Glomerular visceral epithelial cell (primary cell): ENCODE measurements at regions not wholly inside any gene's neighbourhood (a gene's known extent, or its start where the extent isn't known, plus 50 kb on each side); places are given as distances from the start of the nearest gene placed in this dataset.

Experiments used
- DNase-seq: peaks from one replicate; pipeline ENCODE4 v3.0.0-alpha.2; 2016; ENCODE audit errors: extremely low spot score

DNA sequence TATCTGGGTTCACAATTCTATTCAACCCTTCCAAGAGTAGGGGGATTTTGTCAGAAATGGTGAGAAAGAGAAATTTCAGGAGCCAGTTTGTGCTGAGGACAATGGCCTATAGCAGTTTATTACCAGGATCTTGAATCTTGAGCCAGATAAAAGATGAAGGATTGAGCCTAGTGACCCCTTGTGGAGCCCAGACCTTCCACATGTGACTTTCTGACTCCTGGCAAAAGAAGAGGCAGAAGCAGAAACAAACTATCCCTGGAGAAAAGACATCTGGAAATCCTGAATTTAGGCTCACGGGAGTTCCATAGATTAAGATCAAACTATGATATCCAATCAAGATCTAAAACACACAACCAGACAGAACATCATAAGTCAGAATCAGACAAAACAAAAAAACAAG is 60.9 kb upstream of the CHRM2 start:
- DNase-seq: no peak

DNA sequence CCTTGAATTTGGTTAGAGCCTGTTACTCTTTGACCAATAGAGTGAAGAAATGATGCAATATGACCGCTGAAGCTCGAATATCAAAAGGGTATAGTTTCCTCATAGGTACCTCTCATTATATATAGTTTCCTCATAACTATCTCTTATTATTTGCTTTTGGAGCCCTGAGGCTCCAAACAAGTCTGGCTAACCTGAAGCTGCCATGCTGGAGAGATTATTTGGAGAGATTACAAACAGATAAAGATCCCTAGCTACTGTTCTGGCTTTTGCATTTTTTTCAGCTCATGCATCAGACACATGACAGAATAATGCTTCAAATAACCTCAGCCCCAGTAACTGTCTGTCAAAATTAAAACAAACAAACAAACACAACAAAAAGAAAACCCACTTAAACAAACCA is 65.4 kb upstream of the CHRM2 start:
- no peak for DNase-seq

DNA sequence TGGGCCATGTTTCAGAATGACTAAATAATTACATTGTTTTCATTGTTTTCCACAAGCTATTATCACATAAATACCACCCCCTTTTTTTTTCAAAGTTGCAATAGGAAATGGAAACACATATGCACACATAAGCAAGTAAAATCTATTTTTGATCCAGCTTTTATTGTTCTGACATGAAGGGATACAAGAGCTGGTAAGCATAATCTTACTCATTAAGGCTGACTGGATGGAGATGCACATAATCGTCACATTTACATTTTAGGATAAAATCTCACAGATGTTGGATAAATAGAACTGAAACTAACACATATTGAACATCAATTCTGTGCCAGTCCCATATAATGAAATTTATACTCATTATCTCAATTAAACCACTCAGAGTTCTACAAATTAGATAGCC is 84.5 kb upstream of the CHRM2 start:
- DNase-seq: no peak

DNA sequence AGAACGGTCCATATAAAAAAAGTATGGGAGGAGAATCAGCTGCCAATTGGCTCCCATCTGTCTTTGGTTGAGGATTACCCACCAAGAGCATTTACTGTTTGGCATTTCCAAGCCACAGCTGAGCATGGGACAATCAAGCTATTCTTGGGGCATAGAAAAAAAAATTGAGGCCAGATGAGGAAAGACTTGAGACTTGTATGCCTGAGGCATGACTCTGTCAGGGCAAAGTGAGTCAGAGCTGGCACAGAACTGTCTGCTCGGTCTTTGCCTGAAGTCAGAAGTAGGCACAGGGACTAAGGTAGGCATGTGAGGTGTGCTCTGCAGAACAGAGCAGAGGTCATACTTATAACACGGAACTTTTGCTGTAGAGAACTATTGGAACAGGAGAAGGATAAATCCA is 126.5 kb upstream of the CHRM2 start:
- peak; percentile 19 for DNase-seq

DNA sequence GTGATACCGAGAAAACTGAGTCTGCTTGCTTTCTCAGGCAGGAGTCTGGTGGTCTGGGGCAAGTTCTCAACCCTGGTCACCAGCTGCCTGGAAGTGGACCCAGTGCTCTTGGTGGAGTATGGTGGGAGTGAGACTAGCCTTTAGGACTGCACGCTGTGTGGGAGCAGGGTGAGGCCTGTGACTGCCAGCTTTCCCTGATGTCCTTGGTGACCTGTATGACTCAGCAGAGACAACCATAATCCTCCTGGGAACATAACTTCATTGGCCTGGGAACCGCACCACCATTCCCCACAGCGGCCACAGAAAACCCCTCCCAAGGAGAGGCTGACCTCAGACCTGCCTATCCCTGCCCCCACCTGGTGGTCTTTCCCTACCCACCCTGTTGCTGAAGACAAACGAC is 139.5 kb upstream of the CHRM2 start:
- no peak for DNase-seq

DNA sequence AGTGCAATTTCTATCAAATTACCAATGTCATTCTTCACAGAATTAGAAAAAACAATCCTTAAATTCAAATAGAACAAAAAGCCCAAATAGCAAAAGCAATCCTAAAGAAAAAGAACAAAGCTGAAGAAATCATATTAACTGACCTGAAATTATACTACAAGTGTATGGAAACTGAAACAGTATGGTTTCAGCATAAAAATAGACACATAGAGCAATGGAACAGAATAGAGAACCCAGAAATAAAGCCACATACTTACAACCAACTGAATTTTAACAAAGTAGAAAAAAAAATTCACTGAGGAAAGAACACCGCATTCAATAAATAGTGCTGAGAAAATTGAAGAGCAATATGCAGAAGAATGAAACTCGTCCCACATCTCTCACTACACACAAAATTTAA is 142.0 kb upstream of the CHRM2 start:
- no peak for DNase-seq

DNA sequence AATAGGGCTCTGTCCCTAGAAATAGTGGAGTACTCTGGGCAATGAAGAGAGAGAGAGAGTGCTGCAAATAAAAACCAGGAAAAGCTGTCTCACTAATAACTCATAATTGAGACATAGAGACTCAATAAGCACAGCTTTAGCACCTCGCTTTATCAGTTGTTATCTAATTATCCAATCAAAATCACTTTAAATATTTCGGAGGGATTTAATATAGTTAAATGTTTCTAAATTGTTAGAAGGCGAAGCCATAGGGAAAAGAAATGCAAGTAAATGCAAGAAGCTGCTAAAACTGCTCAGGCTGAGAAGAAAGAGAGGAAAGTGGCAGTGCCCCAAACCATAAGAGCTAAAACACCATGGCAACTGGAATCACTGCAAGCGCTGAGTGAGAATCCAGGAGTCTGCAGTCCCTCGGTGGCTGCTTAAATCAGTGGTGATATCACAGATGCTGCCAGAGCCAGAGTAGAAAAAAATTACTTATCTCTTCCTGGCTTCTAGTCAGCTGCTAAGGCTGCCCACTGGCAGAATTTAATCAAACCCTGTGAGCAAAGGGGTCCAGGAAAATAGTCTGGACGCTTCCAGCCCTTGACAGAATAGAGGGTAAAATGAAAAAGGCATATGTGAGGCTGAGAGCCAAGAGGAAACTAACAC is 150.4 kb upstream of the CHRM2 start:
- DNase-seq: no peak

DNA sequence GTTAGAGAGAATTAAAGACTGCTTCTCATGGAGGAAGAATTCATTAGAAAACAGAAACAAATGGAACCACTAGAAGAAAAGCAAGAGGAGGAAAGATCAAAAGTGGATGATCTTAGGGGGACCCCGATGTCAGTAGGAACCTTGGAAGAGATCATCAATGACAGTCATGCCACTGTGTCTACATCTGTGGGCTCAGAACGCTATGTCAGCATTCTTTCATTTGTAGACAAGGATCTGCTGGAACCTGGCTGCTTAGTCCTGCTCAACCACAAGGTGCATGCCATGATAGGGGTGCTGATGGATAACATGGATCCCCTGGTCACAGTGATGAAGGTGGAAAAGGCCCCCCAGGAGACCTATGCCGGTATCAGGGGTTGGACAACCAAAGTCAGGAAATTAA is 154.4 kb upstream of the CHRM2 start:
- DNase-seq: no peak

DNA sequence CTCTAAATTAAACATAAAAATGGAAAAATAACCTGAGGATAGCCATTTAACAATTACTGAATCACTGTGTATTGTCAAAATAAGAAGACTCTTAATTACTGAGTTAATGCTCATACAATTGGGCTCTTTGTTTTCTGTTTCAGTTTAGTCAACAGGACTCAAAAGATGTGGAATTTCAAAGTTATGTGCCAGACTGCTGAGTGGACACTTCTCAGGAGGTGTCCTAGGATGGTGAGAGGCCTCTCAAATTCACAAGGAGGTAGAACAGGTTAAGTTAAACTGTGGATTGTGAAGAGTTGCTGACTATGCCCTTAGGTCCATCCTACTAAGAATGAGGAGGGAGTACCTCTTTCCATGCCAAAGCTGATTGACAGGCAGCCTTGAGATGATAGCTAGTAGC is 157.7 kb upstream of the CHRM2 start:
- no peak for DNase-seq

DNA sequence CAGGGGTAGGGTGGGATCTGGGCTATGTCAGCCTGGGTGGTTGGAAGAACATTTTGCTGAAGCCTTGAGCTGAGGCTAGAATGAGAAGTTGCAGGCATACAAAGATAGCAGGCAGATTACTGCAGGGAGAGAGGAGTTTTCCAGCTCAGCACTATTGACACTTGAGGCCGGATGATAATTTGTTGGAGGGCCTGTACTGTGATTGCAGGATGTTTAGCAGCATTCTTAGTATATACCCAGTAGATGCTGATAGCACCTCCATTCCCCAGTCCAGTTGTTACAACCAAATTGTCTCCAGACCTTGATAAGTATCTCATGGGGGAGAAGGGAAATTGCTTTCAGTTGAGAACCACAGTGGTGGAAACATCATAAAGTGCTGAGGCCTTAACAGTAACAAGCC is 158.6 kb upstream of the CHRM2 start:
- DNase-seq: no peak

DNA sequence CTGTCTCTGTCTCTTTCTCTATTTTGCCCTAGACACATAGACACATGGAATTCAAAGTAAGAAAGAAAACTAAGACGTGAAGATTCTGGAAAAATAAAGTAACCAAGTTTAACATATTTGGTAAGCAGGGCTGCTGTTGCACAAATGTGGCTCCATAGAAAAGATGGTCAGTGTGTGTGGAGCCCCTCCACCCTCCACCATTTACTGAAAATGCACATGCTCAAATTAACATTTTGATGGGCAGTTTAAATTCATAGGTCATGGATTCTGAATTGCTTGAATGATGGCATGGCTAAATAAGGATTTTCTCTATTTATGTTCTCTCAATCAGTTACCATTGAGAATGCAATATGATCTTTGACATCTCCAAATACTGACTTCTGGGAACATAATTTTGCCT is 165.5 kb upstream of the CHRM2 start:
- DNase-seq: no peak

DNA sequence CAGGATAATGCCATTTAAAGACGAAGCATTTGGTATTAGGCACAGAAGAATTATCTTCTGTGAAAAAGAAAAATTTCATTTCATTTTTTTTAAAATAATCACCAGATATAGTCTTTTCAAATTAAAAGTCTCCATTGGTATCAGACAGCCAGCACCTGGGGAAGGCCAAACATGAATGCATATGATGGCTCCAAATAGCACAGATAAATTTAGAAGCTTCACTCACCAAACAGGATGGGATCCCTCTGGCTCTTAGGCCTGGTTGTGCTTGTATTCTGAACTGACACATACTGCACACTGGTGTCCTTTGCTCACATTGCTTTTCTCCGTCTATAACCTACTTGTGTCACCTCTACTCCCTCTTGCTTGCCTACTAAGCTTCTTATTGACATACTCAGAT is 169.5 kb upstream of the CHRM2 start:
- no peak for DNase-seq

DNA sequence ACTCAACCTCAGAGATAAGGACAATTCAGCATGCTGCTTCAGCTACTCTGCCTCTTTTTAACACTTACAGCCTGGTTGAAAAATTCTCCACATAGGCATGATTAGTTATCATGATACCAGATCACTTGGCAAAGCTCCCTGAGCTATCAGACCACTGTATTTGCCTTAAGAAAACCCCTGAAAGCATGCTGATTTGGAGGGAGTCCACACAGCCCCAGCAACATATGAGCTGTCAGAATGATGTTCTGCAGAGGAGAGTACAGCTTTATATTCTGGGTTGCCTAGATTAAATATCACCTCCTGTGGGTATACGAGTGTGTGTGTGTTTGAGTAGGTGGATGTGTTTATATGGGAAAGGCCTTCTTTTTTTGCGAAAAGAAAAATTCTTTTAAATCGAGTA is 170.2 kb upstream of the CHRM2 start:
- no peak for DNase-seq

DNA sequence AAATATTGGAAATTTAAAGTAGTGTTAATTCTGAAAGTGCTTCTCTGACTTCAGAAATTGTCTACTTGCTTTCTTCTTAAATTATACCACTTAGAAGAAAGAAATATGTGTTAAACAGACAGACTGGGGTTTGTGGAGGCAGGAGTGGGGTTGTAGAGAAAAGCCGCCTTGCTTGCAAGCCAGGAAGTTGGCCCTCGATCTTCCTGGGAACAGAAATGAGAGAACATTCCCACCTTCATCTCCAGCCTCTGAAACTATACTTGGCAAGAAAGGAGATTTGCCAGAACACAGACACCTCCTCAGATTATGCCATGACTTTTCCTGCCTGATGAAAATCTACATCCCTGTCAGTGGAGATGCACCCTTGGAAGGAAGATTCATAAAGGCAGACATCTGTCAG is 171.2 kb upstream of the CHRM2 start:
- no peak for DNase-seq

DNA sequence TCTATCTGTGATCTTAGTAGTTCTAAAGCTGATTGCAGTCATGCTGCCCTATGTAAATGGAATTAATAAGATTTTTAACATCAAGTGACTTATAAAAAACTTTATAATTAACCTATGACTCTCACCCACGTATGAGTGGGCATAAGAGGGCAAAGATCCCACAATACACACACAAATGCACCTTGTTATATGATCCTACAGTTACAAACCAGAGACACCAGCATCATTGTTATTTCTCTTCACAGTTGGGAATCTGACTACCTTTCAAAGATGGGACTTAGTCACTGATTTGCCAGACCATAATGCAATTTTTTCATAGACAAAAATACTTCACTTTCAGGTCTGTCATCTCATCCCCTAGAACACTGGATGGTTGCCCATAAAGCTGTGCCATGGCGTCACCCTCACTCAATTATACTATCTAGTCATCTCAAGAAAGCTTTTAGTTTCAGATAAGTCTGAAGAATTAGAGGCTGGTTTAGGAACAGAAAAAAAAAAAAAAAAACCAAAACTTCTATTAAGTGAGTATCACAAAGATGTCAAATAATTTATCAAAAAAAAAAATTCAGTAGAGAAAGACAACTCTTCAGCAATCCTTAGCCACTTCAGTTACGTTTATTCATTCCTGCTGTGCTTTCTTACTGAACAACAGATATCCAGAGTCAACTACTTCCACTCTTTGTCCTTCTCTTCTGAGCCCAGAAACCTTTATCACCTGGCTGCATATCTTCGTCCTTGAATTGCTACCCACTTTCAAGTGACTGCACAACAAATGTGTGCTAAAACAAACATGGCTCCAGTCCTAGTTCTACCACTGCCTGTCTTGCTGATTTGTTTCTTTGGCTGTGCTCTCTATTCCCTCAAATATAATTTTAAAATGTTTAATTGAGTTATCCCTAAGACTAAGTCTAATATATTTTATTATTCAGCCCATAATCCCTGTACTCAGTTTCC is 175.0 kb upstream of the CHRM2 start:
- no peak for DNase-seq

DNA sequence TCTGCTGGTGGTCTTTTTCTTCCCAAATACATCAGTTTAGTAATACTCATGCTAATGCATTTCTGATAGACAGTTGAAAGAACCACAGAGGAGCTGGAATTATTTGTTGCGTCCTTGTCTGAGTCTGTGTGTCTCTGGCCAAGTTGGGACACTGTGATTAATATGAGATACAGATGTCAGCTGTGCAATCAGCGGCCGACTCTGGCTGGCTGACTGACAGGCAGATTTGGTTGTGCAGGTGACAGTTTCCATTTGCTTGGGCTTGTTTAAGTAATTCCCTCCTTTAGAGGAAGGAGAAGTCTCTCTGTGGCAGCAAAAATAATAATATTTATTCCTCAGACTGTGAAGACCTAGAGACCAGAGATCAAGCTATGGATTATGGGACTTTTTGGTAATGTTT is 176.2 kb upstream of the CHRM2 start:
- no peak for DNase-seq

DNA sequence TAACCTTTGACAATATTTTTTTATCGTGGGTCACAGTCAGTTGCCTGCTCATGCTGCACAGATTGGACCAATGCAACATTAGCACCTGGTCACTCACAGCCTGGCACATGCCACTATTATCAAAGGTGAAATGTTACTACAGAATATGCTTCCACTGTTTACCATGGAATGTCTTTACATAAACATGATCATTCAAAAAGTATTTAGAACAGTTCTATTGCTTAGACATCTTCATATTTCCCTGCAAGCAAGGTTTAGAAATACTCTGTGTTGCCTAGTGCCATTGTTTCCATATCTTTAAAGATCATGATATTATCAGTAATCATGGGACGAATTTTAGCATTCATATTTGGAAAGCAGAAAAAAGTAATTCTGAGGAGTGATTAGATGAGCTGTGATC is 179.9 kb upstream of the CHRM2 start:
- no peak for DNase-seq

DNA sequence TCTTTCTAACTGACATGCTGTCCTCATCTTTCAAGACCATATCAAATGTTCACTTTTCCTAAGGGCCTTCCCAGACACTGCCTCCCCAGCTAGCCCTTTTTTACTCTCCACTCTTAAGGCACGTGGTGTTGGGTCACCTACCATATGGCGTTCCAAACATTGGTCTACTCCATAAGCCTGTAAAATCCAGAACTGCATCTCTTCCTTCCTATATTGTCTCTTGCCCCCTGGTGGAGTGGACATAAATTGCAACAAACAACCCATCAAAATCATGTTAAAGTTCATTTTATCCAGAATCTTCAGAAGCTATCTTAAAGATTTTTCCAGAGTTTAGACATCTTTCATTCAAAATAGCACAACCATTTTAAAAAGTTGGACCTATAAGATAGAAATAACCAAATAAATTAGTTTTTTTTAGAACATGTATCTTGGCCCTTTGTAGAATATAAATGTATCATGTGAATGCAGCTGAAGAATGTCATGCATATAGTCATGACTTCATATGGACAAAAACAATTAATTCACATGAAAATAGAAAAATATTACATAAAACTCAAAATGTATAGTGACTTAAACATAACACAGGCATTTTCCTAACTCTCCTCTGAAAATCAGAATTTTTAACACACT is 180.6 kb upstream of the CHRM2 start:
- peak; percentile 28 for DNase-seq

DNA sequence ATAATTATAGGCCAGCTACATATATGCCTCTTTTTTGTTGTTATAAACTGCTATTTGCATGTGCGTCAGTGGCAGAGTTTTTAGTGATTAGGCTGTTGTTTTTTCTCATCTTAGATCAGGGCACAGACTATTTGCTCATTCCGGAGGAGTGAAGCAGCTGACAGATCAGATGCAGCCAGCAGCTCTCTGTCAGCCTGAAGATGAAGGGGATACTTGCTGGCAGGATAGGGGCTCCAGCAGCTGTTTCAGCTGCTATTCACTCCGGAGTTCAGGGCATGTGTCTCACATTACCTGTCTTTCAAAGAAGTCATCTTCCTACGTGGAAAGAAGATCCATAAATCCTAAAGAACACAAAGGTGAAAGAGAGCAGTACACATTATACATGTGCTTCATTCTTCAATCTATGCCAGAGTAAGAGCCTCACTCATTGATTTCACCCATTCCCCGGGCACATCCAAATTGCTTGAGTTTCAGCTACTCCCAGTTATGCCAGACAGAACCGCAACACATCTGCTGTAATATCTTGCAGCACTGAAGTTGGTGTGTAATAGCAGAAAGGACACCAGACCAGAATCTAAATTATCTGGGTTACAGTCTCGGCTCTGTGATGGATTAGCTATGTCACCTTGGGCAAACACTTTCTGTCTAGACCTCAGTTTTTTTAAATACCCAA is 182.8 kb upstream of the CHRM2 start:
- DNase-seq: no peak

DNA sequence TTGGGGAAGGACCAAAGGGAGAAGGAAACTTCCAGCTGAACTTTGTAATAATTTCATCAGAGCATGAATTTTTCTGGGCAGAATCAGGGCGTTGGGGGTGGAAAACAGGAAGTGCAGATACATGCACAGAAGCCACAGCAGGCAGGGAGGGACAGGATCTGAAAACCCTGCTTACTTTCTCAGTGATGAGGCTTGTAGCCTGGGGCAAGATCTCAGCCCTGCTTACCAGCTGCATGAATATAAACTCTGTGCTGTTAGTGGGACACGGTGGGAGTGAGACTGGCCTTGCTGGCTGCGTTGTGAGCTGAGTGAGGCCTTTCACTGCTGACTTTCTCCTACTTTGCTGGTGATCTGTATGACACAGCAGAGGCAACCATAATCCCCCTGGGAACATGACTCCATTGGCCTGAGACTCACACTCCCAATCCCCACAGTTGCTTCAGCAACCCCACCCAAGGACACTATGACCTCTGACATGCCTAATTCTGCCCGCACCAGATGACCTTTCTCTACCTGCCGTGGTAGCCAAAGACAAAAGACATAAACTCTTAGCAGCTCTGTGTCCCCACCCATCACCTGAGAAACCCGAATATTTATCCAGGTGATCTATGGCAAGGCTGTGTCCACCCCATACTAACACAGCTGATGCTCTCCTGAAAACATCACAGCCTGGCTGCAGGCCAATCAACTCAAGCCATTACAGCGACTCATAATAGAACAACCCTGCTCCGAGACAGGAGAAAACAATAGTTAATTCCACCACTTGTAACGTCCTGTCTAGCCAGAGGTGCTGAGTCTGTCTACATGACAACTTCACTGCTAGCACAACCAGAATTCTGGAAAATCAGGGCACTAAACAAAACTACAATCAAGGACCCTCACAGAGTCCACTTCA is 190.7 kb upstream of the CHRM2 start:
- peak; percentile 60 for DNase-seq

DNA sequence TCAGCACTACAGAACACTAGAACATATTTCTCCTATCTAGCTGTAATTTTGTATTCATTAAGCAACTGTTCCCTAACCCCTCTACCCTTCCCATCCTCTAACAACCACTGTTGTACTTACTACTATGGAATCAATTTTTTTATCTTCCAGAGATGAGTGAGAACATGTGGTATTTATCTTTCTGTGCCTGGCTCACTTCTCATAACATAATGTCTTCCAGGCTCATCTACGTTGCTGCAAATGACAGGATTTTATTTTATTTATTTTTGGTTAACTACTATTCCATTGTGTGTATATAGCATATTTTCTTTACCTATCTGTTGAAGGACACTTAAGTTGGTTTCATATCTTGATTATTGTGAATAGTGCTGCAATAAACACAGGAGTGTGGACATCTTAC is 200.9 kb upstream of the CHRM2 start:
- DNase-seq: no peak
